Right renal cortex interstitium (tissue), 3 donors: ENCODE measurements at regions not wholly inside any gene's neighbourhood (a gene's known extent, or its start where the extent isn't known, plus 50 kb on each side); places are given as distances from the start of the nearest gene placed in this dataset.

Experiments
- DNase-seq, 3 donors: peaks; one replicate each; pipeline ENCODE4 v3.0.0-alpha.2; 2013; ENCODE audit warnings: low read depth in 3 of 3, low spot score in 2 of 3

DNA sequence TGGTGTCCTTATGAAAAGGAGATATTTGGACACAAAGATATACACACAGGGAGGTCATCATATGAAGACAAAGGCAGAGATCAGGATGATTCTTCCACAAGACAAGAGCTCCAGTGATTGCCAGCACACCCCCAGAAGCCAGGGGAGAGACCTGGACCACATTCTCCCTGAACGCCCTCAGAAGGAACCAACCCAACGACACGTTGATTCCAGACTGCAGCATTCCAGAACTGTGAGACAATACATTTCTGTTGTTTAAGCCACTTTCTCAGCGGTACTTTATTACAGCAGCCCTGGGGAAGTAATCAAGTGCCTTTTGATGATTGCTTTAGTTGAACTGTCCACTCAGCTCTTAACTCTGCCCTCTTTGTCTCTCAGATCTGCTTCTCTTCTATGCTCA lies 285.5 kb upstream of the SMARCA2 start:
- DNase-seq, result no peak

DNA sequence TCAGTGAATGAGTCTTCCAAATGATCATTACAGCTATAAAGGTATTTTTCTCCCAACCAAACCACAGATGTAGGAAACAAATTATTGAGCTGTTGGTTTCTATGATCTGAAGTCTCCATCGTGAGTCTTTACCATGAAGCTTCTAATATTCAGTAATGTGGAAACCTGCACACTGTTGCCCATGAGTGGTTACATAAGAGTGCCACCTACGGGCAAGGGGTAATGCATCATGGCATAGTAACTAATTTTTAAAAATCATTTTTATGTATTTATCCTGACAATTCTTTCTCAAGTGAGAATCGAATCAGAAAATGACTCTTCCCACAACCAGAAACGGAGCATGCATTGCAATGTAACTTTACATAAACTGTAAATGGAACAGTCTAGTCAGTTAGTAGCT lies 282.5 kb upstream of the SMARCA2 start:
- DNase-seq, result no peak

DNA sequence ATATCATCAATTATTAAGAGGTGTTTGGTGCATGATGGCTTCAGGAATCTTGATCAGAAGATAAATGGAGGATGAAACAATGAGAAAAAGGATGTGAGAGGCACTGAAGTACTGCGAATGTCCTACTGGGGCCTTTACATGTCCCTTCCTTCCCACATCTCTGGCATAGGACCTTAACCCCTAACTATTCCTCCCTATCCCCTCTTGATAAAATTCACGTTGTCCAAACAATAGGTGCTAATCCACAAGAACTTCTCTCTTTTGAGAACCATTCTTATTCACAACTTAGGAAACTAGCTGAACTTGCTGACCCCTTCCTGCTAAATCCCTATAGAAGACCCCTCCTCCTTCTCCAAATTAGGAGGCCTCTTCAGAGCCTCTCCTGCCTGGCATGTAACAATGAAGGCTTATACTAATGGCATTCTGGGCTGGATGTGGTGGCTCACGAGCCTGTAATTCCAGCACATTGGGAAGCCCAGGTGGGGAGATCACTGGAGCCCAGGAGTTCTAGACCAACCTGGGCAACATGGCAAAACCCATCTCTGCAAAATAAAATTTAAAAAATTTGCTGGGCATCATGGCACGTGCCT lies 276.5 kb upstream of the SMARCA2 start:
- no peak for DNase-seq

DNA sequence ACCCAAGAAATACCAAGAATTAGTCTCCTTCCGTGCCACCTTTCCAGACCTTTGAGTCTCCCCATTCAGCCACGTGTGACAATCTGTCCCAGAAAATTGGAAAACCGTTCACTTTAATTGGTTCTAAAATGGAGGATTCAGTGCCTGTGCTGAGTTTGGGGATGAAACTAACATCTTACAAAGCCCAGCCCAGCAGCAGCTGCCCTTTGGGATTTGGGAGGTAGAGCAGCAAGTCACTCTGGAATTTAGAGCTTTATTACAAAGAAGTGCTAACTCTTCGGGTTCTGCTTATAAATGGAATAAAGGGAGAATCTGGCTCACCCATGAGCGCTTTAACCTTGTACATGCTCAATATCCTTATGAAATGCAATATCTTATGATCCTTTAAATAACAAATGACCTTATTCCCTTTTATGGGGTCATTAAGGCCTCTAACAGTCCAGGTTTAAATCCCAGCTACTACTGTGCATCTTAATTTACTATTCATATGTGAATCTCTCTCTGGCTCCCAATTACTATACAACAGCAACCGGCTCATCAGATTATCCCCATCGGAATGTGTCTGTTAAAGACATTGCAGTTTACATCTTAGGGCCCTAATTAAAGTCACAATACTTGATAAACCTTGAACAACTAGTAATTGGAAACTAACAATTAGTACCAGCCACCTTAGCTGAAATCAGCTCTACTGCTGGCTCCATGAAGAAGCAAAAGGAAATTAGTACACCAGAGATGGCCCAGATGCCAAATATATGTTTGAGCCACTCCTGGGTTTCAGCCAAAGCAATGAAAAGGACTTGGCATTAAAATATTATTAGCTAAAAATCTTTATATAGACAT lies 271.8 kb upstream of the SMARCA2 start:
- DNase-seq, result no peak

DNA sequence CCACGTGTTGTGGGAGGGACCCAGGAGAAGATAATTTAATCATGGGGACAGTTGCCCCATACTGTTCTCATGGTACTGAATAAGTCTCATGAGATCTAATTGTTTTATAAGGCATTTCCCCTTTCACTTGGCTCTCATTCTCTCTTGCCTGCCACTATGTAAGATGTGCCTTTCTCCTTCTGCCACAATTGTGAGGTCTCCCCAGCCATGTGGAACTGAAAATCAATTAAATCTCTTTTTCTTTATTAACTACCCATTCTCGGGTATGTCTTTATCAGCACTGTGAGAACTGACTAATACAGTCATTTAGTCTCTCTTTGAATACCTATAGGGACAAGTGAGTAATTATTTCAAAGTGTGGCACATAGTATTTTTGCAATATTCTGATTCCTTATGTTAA lies 269.2 kb upstream of the SMARCA2 start:
- DNase-seq, result no peak

DNA sequence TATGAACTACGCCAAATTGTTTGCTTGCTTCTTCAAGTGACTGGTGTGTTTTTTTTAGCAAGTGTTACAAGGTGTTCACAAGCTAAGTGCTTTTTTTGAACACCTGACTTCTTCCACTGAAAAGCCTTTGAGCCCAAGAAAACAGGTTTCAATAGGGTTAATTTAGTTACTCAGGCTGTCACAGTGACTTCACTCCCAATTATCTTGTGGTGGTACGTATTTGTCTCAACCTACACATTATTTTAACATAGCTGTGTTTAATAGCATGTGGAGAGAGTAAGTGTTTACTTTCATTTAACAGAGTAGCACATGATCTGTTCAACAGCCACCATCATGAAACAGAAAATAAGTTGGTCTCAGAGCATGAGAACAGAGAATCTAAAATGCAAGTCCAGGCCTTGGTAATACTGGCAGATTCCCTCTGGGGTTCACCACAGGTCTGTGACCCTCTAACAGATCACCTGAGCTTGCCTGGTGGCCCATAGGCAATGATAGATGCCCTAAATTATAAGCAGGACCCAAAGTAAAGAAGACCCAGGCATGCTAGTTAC lies 267.7 kb upstream of the SMARCA2 start:
- DNase-seq, result no peak

DNA sequence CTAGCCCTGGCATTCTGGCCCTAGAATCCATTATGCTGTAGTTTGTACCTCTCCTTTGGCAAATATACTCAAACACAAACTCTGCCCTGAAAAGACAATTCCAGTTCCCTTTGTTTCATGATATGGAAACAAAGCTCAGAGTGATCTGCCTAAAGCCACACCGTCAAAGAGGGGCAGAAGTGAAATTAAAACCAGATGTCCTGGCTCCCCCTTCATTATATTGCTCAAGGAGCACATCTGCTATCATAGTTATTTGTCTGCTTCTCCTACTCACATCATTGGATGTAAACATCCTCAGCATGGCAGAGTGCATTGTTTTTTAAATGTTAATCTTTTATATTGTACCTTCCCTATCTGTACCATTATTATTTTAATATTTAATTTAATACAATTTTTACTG lies 266.7 kb upstream of the SMARCA2 start:
- no peak for DNase-seq

DNA sequence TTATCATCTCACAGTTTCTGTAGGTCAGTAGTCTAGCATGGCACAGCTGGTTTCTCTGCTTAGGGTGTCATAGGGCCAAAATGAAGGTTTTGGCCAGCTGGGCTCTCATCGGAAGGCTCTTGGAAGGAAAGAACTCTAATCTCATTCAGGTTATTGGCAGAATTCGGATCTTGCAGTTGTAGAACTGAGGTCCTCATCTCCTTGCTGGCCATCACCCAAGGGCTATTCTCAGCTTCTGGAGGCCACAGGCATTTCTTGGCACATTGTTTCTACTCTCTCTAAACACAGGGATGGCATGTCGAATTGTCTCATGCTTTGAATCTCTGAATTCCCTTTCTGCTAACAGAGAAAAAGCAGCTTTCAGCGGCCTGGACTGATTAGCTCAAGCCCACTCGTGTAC lies 258.0 kb upstream of the SMARCA2 start:
- DNase-seq, result no peak

DNA sequence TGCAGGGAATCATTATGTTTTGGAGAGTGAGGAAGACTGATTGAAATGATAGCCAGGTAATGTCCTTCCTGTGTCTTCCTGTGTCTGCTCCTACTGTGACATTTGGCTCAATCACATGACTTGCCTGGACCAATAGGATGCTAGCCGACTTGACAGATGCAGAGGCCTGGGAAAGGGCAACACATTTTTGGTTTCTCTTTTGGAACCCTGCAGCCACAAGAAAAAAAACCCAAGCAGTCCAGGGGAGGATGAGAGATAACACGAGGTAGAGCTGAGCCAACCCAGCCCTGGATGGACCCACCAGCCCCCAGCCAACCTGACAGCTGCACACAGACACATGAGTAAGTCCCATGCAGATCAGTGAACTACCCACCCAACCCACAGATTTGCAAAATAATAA lies 256.1 kb upstream of the SMARCA2 start:
- no peak for DNase-seq

DNA sequence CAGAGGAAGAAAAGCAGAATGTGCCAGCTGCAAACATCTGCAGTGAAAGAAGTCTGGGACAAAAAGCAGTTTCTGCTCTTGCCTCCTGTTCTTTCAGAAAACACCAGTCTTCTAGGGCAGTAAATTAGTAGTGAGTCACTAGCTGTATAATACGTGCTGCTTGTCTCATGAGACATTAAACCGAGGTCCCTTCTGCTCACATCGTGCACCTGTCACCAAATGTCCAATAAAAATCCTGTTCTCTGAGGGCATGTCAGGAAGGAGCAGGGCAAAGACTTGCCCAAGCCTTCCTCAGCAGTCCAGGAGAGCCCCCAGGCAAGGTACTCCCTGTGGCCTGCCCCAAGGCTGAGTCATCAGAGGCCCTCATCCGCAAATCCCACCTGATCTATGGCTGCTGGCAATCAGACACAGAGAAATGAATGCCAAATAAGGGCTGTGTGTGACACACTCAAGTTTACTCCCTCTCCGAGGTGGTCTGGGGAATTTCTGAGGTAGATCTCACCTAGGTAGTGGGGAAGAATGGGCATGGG lies 255.3 kb upstream of the SMARCA2 start:
- no peak for DNase-seq

DNA sequence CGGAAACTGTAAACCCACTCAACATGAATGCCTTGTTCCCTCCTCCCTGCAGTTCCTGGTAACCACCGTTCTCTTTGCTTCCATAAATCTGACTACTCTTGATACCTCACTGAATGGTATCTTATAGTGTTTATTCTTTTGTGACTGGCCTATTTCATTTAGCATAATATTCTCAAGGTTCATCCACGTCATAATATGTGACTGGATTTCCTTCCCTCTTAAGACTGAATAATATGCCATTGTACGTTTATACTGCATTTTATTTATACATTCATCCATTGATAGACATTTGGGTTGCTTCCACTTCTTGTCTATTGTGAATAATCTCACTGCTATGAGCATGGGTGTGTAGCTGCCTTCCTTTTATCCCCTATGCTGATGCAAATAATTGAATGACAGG lies 253.3 kb upstream of the SMARCA2 start:
- no peak for DNase-seq

DNA sequence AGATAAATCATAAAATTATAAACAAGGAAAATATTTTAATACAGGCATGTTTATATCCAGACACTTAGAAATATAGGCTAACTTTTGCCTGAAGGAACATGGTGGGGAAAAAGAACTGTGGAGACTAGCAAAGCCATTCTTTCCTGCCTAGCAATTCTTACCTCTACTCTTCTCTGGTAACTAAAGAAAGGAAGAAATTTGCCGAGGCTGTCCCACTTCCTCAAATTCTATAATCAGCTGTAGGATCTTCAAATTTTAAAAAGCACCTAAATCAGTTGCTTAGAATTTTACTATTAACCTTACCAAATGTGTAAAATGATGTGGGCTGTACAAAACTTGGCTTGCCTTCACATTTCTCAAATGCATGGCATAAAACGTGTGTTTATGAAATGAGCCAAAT lies 249.1 kb upstream of the SMARCA2 start:
- no peak for DNase-seq

DNA sequence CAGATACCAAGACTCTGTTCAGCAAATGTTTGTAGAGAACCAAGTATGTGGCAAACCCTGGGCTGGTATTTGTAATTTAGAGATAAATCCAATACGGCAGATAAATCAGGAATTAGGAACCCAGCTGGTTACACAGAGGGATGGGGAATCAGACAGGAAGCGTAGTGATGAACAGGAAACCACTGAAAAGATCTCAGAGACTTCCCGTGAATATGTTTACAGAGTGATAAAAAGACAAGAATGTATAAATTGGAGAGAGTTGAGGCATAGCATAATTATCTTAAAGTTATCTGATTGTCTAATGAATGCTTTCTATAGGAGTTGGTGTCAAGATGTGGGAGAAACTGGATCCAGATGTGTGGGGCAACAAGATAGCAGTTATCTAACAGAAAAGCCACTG lies 246.6 kb upstream of the SMARCA2 start:
- DNase-seq, result no peak

DNA sequence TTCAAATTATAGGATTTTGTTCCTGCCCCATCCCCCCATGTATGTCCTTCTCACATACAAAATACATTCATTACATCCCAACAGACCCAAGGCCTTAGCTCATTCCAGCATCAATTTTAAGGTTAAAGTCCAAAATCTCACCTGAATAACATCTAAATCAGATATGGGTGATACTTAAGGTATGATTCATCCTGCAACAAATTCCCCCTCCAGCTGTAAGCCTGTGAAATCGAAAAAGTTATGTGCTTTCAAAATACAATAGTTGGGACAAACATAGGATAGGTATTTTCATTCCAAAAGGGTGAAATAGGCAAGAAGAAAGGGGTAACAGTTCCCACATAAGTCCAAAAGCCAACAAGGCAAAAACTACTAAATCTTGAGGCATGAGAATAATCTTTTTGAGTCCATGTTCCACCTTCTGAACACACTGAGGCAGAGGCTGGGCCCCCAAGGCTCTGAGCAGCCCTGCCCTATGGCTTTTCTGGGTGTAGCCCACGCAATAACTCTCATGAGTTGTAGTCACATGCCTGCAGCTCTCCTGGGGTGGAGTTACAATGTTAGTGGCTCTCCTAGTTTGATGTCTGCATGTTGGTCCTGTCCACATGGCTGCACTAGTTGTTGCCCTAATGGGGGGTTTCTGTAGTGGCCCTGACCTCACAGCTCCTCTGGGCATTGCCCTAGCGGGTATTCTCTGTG lies 243.9 kb upstream of the SMARCA2 start:
- no peak for DNase-seq

DNA sequence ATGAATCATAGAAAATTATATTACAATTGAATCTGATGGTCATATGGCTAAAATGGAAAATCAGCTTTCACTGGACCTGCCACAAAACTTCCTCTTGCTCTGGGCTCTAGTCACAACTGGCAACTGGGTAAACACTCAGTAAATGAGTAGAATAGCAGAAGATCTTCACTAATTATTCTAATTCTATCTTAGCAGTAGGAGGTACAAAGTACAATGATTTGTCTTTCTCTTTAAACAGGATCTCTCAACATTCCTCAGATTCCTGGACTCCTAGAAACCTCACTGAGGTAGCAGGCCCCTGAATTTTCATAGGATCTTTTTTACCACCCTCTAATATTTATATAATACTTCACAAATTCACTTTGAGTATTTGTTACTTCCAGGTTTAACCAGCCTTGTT lies 239.9 kb upstream of the SMARCA2 start:
- DNase-seq, result no peak

DNA sequence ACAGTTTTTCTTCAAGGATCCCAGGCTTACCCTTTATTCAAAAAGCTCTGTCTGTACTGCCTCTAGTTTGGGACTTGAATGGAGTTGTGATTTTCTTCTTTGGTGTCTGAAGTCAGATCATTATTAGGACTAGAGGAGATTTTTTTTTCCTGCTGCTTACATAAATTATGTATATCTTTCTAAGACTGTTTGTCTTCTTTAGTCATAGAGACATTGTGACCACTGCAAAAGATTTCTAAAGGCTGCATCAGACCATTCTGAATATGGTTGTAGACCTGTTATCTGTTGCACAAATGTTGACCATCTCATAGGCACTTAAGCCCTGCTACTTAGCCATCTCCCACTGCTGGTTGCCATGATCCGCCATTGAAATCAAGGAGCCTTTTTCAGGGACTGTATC lies 238.5 kb upstream of the SMARCA2 start:
- no peak for DNase-seq

DNA sequence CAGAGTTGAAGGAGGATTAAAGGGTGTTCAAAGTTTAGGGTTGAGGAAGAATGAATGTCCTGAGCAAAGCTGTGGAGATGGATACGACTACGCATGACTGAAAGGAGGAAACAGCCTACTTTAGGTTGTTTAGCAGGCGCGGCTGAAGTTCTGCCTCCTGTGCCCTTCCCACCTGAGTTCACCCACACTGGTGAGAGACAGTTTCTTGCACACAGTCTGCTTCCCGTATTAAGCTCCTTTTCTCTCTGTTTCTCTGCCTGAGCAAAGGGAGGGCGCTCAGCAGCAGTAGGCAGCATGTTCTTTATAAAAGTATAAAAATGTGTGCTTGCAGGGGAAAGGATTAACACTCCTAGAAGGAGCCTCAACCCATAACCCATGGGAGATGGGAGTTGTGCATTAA lies 224.0 kb upstream of the SMARCA2 start:
- no peak for DNase-seq

DNA sequence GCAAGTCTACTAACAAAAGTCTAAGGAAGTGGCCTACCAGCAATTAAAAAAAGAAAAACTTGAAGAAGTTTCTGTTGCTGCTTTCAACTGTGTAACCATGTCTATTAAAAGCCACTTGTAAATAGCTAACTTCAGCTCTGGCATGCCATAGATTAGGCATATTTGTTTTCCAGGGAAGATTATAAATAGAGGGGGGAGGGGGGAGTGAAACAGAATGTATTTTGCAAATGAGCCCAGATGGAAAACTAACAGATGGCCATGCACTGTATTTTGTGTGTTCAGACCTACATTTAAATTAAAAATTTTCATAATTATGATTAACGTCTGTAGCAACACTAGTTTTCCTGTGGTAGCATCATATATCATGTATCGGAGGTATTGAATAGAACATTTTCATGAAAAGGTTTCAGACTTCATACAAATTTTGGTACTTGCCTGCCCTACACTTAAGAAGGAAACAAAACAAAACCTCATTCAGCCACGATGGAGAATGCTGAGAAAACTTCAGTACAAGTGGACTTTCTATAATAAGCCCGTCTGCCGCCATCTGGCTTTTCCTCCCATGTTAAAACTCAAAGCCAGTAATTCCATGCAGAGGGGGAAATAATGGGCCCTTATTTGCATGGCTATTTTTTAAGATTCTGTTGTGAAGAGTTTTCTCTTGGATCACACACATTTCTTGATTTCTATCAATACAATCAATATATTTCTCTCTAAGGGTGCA lies 220.4 kb upstream of the SMARCA2 start:
- no peak for DNase-seq

DNA sequence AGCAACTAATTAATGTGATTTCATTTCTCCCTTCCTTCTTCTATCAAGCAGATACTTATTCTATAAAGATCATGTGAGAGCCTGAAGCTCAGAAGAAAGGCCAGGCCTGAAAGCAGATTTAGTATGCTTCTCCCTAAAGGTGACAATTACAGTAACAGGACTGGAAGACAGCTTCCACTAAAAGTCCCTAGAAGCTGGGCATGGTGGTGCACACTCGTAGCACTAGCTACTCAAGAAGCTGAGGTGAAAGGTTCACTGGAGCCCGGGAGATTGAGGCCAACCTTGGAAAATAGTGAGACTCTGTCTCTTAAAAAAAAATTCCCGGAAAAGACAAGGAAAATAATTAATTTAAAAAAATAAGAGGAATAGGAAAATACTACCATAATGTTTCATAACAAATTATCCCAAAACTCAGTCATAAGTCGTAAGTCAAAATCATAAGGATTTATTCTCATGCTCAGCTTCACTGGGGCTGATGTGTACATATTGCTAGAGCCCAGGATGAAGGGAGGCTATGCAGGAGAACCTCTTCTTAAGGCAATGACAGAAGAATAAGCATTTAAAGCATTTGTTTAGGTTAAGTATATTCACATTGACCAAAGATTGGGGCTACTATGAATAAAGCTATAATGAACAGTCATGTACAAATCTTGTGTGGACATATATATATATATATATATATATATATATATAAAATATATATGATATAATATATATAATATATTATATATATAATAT lies 210.8 kb upstream of the SMARCA2 start:
- no peak for DNase-seq

DNA sequence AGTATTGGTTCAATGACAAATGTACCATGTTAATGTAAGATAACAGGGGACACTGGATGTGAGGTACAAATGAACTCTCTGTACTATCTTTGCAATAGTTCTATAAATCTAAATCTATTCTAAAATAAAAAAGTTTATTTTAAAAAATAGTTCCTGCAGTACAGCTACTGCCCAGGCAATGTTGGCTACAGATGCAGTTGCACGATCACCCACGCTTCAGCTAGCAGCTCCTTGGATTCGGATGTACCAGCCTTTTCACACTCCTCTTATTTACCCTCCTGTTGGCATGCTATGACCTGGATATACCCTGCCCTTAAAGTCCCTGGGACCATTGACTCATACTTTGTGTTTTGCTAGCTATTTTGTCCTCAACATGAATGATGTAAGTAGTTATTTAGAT lies 185.4 kb upstream of the SMARCA2 start:
- DNase-seq, result no peak
